ENCODE measurements at regions not wholly inside any gene's neighbourhood (a gene's known extent, or its start where the extent isn't known, plus 50 kb on each side); places are given as distances from the start of the nearest gene placed in this dataset.

DNA sequence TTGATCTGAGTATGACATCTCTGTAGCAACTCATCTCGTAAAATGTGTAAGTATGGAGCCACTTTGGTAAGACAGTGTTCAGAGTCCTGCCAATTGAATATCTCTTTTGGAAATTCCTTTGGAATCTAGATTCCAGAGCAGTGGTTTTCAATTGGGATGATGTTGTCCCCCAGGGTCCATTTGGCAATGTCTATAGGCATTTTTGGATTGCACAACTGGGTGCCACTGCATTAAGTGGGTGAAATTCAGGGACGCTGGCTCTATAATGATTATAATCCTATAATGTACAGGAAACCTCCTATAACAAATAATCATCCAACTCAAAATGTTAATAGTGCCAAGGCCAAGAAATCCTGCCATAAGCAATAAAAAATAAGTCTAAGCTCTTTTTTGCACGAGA, 404.8 kb upstream of the RAG2 start:
- Mint-ChIP-seq H3K36me3 (ENCODE audit: low read depth) (no peaks in the 10 kb centered on the region), H3K9me3 (peaks cover 4% of the 10 kb centered on the region), H3K27ac (no peak overlapping the region), H3K27me3 (no peaks in the 10 kb centered on the region), H3K4me3 (no peak overlapping the region), H3K4me1 (no peaks in the 10 kb centered on the region)
- no peak for DNase-seq
- no peak for ATAC-seq

- no peaks in the 10 kb centered on the region for H3K36me3 Mint-ChIP-seq (ENCODE audit: low read depth)
- no peak for DNase-seq
- ATAC-seq = no peak
- no peak overlapping the region for H3K4me3 Mint-ChIP-seq
- no peaks in the 10 kb centered on the region for H3K9me3 Mint-ChIP-seq
- H3K27me3 Mint-ChIP-seq = no peaks in the 10 kb centered on the region
- H3K4me1 Mint-ChIP-seq = no peaks in the 10 kb centered on the region
- no peak overlapping the region for H3K27ac Mint-ChIP-seq
Measured at GRCh38 chr11:36997656-36998055, 399.6 kb upstream of the RAG2 start.

DNA sequence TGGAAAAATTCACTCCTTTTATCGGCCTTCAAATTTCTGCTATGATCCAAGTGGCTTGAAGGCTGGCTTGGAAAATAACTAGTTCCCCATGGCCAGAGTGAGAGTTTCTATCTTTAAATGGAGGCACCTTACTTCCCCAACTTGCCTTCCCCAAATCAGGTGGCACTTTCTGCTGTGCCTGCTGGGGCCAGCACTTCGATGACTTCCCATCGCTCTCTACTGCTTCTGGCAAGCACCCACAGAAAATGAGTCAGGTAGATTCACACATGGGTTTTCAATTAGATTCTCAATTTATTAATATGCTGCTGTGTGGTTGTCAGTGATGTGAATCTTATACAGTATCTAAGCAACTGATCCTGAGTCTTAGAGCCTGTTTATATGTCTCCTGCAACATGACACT, 398.8 kb upstream of the RAG2 start:
- Mint-ChIP-seq H3K27me3 (no peaks in the 10 kb centered on the region), H3K4me1 (no peaks in the 10 kb centered on the region), H3K9me3 (no peaks in the 10 kb centered on the region), H3K27ac (no peak overlapping the region), H3K4me3 (no peak overlapping the region), H3K36me3 (ENCODE audit: low read depth) (no peaks in the 10 kb centered on the region)
- no peak for DNase-seq
- ATAC-seq = no peak

DNA sequence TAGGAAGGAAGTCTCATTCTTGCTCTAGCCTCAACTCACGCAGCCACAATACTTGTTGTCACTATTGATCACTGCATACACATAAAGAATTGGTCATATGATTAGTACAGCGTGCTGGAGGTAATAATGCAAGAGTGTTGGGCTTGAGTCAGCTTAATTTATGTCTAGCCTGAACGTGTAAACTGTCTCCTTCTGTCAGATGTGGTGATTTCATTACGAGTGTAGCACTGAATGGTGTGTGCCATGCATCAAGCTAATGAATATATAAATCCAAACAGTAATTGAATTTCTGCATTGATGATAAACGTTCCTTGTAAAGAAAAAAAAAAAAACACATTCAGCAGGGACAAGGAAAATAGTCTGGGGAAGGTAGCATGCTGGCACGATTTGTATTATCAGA, 396.2 kb upstream of the RAG2 start:
- no peak for DNase-seq
- H3K36me3 Mint-ChIP-seq (ENCODE audit: low read depth) = no peaks in the 10 kb centered on the region
- H3K4me3 Mint-ChIP-seq = no peak overlapping the region

DNA sequence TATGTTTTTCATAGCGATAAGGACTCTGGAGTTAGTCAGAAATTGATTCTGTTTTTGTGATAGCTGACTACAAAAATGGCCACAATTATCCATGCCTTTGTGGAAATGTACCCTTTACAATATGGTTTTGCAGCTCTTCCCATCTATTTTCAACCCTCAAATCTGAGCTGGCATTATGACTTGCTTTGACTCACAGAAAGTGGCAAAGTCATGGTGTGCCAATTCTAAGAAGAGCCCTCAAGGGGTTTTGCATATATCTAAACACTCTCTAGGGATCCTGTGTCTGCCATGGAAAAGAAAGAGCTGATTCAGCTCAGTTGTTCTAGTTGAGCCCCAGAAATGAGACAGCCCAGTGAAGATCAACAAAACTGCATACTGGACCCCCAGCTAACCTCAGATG, 390.5 kb upstream of the RAG2 start:
- H3K4me1 Mint-ChIP-seq = no peaks in the 10 kb centered on the region
- H3K4me3 Mint-ChIP-seq = no peak overlapping the region
- no peaks in the 10 kb centered on the region for H3K27me3 Mint-ChIP-seq
- ATAC-seq (no peak), DNase-seq (no peak)
- no peaks in the 10 kb centered on the region for H3K36me3 Mint-ChIP-seq (ENCODE audit: low read depth)
- no peaks in the 10 kb centered on the region for H3K9me3 Mint-ChIP-seq
- H3K27ac Mint-ChIP-seq = no peak overlapping the region

More for the DNA sequence above, 396.2 kb upstream of the RAG2 start:
- no peak for ATAC-seq
- H3K27me3 Mint-ChIP-seq = no peaks in the 10 kb centered on the region
- H3K4me1 Mint-ChIP-seq = no peaks in the 10 kb centered on the region
- no peak overlapping the region for H3K27ac Mint-ChIP-seq
- no peaks in the 10 kb centered on the region for H3K9me3 Mint-ChIP-seq

- H3K4me3 Mint-ChIP-seq = no peak overlapping the region
- H3K27ac Mint-ChIP-seq = no peak overlapping the region
- peaks cover 1% of the 10 kb centered on the region for H3K9me3 Mint-ChIP-seq
- DNase-seq (no peak), ATAC-seq (no peak)
- H3K36me3 Mint-ChIP-seq (ENCODE audit: low read depth) = no peaks in the 10 kb centered on the region
- H3K27me3 Mint-ChIP-seq = no peaks in the 10 kb centered on the region
- no peaks in the 10 kb centered on the region for H3K4me1 Mint-ChIP-seq
Measured at GRCh38 chr11:36985562-36985961, 387.5 kb upstream of the RAG2 start.

GRCh38 chr11:36976741-36977140, 378.7 kb upstream of the RAG2 start:
- Mint-ChIP-seq H3K27ac (no peak overlapping the region), H3K9me3 (peaks cover 8% of the 10 kb centered on the region), H3K4me3 (no peak overlapping the region), H3K27me3 (no peaks in the 10 kb centered on the region), H3K4me1 (no peaks in the 10 kb centered on the region), H3K36me3 (ENCODE audit: low read depth) (no peaks in the 10 kb centered on the region)
- no peak for ATAC-seq
- no peak for DNase-seq

DNA sequence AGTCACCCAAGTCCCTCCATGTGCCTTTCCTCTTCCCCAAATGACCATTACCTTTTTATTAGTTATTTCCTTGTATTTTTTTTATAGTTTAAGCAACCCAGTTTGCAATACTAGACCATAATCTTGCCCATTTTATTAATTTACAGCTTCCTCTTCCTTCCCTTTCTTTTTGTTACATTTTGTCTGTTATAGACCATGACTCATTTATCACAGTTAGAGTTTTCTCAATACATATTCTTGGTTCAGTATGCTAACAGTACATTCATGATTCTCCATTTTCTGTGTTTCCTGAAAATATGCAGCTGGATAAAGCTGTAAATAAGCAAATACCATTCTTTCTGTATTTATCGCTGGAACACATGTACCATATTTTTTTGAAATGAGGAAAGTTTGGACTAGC, 376.7 kb upstream of the RAG2 start:
- no peak for ATAC-seq
- Mint-ChIP-seq H3K4me3 (no peak overlapping the region), H3K27ac (no peak overlapping the region)

GRCh38 chr11:36953976-36954375, 355.9 kb upstream of the RAG2 start:
- H3K36me3 Mint-ChIP-seq (ENCODE audit: low read depth) = no peaks in the 10 kb centered on the region
- ATAC-seq (no peak), DNase-seq (no peak)
- H3K27ac Mint-ChIP-seq = no peak overlapping the region
- H3K4me1 Mint-ChIP-seq = no peaks in the 10 kb centered on the region
- H3K27me3 Mint-ChIP-seq = no peaks in the 10 kb centered on the region
- H3K4me3 Mint-ChIP-seq = no peak overlapping the region
- peaks cover 5% of the 10 kb centered on the region for H3K9me3 Mint-ChIP-seq

More for the DNA sequence above, 376.7 kb upstream of the RAG2 start:
- no peaks in the 10 kb centered on the region for H3K36me3 Mint-ChIP-seq (ENCODE audit: low read depth)
- H3K27me3 Mint-ChIP-seq = no peaks in the 10 kb centered on the region
- peaks cover 4% of the 10 kb centered on the region for H3K9me3 Mint-ChIP-seq
- DNase-seq = no peak
- no peaks in the 10 kb centered on the region for H3K4me1 Mint-ChIP-seq

DNA sequence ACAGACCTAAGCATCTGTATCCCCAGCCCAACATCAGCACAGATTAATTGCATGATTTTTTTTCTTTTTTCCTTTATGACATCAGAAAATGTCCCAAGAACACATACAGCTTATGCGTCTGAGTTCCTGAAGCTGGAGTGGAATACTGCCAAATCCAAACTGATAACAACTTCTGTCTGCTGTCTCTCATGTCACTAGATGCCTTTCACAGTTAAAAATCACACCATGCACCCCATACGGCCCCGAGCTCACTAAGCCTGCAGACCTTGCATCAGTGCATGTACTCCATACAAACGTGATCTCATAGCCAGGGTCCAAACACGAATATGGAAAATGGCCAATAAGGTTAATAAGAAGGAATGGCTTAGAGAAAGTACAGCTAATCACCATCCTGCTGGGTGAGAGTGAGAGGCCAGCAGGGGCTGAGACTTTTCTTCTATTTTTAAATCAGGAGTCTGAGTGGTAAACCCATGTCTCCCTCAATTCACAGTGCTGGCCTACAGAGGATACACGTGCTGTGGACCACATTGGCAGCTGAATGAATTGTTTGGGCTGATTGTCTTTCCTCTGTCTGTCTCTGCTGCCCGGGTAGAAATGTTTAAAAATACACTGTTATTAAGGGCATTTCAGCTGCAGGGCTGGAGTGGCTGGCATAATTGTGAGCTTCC, 350.6 kb upstream of the RAG2 start:
- no peaks in the 10 kb centered on the region for H3K27me3 Mint-ChIP-seq
- H3K9me3 Mint-ChIP-seq = peaks cover 5% of the 10 kb centered on the region
- no peak overlapping the region for H3K27ac Mint-ChIP-seq
- H3K4me1 Mint-ChIP-seq = no peaks in the 10 kb centered on the region
- no peak for DNase-seq
- ATAC-seq = no peak
- H3K4me3 Mint-ChIP-seq = no peak overlapping the region
- no peaks in the 10 kb centered on the region for H3K36me3 Mint-ChIP-seq (ENCODE audit: low read depth)

GRCh38 chr11:36945384-36945783, 347.3 kb upstream of the RAG2 start:
- DNase-seq = no peak
- Mint-ChIP-seq H3K27ac (no peak overlapping the region), H3K4me1 (no peaks in the 10 kb centered on the region), H3K4me3 (no peak overlapping the region), H3K9me3 (no peaks in the 10 kb centered on the region), H3K27me3 (no peaks in the 10 kb centered on the region), H3K36me3 (ENCODE audit: low read depth) (no peaks in the 10 kb centered on the region)
- ATAC-seq = no peak

DNA sequence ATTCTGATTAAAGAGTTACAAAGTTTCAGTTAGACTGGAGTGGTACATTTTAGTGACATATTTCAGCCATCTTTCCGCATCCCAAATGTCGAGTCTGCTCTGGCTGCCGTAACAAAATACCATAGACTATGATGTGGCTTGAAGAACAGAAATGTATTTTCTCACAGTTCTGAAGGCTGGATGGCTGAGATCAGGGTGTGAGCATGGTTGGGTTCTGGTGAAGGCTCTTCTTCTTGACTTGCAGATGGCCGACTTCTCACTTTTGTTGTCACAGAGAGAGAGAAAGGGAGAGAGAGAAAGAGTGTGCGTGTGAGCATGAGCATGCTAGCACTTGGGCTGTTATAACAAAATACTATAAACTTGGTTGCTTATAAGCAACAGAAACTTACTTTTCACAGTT, 335.4 kb upstream of the RAG2 start:
- Mint-ChIP-seq H3K36me3 (ENCODE audit: low read depth) (no peaks in the 10 kb centered on the region), H3K9me3 (no peaks in the 10 kb centered on the region), H3K4me1 (no peaks in the 10 kb centered on the region), H3K4me3 (no peak overlapping the region), H3K27me3 (no peaks in the 10 kb centered on the region), H3K27ac (no peak overlapping the region)
- ATAC-seq (no peak), DNase-seq (no peak)

DNA sequence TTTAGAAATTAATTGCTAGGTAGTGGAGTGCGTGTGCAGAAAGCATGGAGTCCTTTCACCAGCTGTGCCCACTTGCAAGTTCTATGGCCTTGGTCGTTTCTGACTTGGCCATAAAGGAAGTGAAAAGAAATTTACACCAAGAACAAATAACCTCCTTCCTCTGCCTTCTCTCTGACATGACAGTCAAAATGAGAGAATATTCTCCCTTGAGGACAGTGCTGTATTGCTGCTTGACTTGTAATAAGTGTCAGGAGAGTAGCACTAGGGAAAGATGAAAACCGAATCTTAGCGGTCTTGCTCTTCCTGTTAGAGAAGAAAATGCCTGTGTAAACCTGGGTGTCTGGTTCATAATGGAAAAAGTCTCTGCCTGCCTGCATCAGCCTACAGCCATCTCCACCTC, 333.1 kb upstream of the RAG2 start:
- H3K27me3 Mint-ChIP-seq = no peaks in the 10 kb centered on the region
- H3K4me3 Mint-ChIP-seq = no peak overlapping the region
- ATAC-seq = no peak
- no peaks in the 10 kb centered on the region for H3K4me1 Mint-ChIP-seq
- H3K27ac Mint-ChIP-seq = no peak overlapping the region
- peaks cover 4% of the 10 kb centered on the region for H3K9me3 Mint-ChIP-seq
- no peak for DNase-seq
- H3K36me3 Mint-ChIP-seq (ENCODE audit: low read depth) = no peaks in the 10 kb centered on the region

- no peaks in the 10 kb centered on the region for H3K4me1 Mint-ChIP-seq
- H3K9me3 Mint-ChIP-seq = peaks cover 4% of the 10 kb centered on the region
- DNase-seq = no peak
- no peak overlapping the region for H3K27ac Mint-ChIP-seq
- no peak for ATAC-seq
- no peaks in the 10 kb centered on the region for H3K27me3 Mint-ChIP-seq
- no peaks in the 10 kb centered on the region for H3K36me3 Mint-ChIP-seq (ENCODE audit: low read depth)
- H3K4me3 Mint-ChIP-seq = no peak overlapping the region
Measured at GRCh38 chr11:36930256-36930655, 332.2 kb upstream of the RAG2 start.

GRCh38 chr11:36929401-36929800, 331.4 kb upstream of the RAG2 start:
- H3K4me3 Mint-ChIP-seq = no peak overlapping the region
- H3K27me3 Mint-ChIP-seq = no peaks in the 10 kb centered on the region
- H3K36me3 Mint-ChIP-seq (ENCODE audit: low read depth) = no peaks in the 10 kb centered on the region
- no peak for ATAC-seq
- H3K27ac Mint-ChIP-seq = no peak overlapping the region
- H3K9me3 Mint-ChIP-seq = peaks cover 4% of the 10 kb centered on the region
- no peak for DNase-seq
- no peaks in the 10 kb centered on the region for H3K4me1 Mint-ChIP-seq

DNA sequence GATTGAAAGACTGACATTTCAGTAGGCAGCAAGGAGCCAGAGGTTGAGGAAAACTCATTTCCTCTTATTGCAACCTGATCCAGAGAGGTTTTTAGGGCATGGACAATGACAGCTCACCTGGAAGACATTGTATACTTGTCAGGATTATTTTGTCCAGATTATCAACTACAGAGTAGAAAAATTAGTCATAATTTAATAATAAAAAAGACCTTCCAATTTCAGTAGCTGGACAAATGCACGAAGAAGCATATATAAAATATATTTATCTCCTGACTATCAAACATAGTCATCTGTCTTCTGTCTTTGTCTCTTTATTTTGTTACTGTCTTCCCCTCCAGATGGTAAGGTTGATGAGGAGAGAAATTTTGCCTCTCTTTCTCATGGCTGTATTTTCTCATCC, 330.6 kb upstream of the RAG2 start:
- ATAC-seq (no peak), DNase-seq (no peak)
- Mint-ChIP-seq H3K4me3 (no peak overlapping the region), H3K9me3 (peaks cover 4% of the 10 kb centered on the region), H3K27me3 (no peaks in the 10 kb centered on the region), H3K36me3 (ENCODE audit: low read depth) (no peaks in the 10 kb centered on the region), H3K27ac (no peak overlapping the region), H3K4me1 (no peaks in the 10 kb centered on the region)
